ENCODE measurements at regions not wholly inside any gene's neighbourhood (a gene's known extent, or its start where the extent isn't known, plus 50 kb on each side); places are given as distances from the start of the nearest gene placed in this dataset.
"Not testable (repeated sequence)": the region's sequence is repeated elsewhere in the genome, so short reads cannot be mapped to it uniquely, and the experiment has no call there.

DNA sequence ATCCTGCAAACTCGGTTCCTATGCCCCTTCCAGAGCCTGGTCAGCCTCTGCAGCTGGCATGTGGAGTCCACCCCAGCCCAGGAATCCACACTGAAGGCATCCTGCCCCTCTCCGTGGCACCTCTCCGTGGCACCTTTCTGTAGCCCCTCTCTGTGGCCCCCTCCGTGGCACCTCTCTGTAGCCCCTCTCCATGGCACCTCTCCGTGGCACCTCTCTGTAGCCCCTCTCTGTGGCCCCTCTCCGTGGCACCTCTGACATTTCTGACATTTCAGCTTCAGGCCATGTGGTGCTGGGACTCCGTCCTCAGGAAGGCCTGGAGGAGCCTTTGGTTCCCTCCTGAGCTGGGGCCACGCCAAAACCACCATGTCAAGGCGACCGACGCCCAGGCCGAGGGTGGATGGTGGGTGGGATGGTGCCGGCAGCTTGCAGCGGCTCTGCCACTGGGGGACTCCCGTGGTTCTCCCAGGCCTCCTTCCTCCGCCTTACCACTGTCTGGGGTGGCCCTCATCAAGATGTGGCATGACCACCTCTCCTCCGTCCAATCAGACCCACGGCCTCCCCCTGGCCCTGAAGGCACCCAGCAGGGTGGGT is 1518.5 kb downstream of the BRD1 start:
- no peak for DNase-seq

DNA sequence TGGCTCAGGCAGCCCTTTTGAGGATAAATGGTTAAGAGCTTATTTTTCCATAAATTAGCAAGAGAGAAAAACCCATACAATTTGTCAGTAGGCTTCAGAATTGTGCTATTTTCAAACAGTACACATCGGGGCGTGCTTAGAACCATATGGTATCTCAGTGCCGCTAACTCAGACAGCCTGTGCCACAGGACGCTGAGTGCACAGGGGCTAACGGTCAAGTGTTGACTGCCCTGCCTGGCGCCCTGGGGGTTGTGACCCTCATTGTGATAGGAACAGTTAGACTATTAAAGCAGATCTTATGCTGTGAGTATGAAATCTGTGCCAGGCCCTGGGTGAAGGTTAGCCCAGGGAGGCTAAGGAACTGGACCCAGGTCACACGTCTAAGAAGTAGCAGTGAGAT is 1519.7 kb downstream of the BRD1 start:
- DNase-seq = no peak

DNA sequence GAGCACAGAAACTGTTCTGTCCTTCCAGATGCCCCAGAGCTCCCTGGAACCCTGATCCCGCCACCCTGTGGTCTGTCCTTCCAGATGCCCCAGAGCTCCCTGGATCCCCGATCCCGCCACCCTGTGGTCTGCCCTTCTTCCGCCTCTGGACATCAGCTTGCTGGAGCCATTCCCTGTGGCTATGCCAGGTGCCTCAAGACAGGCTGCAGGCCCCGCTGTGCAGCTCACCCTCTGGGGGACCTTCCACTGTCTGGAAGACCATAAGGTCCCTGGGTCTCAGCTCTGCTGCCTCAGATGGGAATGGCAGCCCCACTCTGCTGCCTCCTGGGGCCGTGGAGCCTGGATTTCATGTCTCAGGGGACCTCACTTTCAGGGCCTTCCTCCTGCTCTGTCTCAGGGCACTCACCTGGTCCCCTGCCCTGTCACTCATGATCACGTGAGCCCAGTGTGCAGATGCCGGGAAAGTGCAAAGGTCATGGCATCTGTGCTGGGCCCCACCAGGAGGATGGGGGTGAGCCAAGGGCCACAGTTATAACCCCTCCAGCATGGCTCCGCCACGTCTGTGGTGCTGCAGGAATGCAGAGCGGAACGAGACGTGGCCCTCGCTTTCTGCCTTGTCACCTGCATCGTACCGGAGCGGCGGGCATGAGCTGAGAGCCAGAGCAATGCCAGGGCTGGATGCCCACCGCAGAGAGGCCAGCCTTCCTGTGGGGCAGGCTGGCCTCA is 1520.7 kb downstream of the BRD1 start:
- no peak for DNase-seq

DNA sequence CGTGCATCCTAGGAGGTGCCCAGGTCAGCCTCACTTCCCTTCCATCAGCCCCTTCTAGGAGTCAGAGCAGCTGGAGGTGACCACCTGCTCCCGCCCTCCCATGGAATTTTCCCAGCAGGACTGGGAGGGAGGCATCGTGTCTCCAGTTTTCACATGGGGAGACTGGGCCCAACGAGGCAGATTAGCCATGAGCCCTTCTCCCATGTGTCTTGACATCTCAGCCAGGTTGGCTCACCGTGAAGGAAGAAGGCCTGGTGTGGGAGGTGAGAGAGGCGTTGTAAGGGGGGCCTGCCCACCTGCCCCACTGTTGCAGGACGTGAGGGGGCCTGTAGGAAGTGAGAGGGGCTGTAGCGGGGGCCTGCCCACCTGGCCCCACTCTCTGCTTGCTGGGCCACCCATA is 1521.4 kb downstream of the BRD1 start:
- DNase-seq = no peak

DNA sequence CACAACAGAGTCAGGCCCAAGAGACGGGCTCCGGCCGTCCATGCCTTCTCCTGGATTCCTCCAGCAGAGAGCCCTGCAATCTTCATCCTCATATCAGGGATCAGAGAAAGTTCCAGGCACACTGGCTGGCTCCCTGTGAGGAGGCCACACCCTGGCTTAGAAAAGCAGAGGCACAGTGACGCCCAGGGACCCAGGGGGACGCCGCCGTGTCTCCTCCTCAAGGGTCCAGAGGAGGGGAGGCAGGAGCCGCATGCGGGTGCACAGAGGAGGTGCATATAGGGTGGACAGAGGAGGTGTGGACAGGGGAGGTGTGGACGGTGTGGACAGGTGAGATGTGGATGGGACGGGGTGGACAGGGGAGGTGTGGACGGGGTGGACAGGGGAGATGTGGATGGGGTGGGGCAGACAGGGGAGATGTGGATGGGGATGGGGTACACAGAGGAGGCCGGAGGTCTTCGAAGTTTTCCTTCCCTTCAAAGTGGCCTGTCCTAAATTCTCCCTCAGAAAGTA is 1521.9 kb downstream of the BRD1 start:
- DNase-seq = no peak

DNA sequence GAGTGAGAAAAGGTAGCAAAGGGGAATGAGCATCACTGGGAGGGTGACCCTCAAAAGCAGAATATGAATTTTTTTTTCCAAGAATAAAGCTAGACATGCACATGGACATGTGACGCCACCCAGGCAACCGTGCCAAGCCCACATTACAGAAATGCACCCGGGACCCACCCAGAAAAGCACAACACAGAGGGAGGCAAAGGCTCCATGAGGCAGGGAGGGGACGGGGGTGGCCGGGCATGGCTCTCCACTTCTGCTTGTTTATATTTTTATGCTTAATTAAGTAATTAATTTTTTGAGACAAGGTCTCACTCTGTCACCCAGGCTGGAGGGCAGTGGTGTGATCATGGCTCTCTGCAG is 1524.3 kb downstream of the BRD1 start:
- no peak for DNase-seq

DNA sequence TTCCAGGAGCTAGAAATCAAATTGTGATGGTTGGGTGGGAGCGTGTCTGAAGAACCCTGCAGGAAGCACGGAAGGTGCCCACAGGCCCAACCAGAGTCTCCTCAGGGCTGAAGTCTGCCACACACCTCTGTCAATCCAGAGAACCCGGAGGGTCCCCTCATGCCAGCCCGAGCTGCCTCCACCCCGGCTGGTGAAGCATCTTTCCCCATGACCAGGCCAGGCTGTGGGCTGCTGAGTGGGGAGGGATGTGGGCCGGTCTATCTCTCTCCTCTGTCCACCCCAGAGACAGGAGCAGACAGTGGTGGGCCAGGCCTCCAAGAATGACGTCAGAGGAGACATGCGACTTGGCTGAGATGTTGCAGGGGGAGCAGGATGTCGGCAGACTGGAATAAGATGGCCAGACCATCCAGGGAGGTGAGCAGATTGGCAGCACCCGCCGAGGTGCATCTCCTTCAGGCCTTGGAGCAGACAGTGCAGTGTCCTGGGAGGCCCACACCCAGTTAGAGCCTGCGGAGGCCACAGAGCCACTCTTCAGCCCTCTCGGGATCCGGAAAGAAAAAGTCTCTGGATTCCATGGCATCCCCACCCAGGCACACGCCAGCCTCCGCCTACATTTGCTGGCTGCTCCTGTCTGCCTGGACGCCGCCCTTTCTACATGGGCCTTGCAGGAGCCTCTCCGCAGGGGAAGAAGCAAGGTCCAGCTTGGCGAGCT is 1524.9 kb downstream of the BRD1 start:
- DNase-seq = no peak

DNA sequence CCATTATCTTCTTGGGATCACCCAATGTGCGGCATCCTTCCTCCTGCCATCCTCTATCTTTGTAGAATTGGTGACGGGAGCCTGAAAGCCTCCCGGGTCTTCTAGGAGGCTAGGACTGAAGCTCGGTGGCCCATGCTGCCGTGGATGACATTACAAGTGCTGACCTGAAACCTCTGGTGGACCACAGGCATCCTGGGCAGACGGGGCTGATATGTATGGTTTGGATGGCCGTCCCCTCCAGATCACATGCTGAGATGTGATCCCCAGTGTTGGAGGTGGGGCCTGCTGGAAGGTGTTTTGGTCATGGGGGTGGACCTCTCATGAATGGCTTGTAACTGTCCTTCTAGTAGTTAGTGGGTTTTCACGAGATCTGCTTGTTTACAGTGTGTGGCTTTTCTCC is 1525.8 kb downstream of the BRD1 start:
- no peak for DNase-seq

DNA sequence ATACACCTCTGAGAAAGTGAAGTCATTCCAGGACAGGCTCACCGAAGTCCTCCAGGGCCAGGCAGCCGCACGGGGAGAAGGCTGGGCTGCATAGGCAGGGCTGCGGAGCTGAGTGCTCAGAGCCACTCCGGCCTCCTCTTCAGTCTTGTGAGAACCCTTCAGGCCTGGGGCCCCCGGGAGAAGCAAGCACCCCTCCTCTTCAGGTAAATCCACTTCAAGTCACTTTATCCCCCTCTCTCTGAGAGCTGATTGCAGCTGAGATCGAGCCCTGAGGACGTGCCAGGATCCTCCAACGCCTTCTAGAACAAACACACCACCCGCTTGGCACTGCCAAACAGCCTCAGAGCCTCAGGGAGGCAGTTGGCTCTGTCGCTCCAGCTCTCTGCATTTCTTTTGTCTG is 1526.3 kb downstream of the BRD1 start:
- no peak for DNase-seq

DNA sequence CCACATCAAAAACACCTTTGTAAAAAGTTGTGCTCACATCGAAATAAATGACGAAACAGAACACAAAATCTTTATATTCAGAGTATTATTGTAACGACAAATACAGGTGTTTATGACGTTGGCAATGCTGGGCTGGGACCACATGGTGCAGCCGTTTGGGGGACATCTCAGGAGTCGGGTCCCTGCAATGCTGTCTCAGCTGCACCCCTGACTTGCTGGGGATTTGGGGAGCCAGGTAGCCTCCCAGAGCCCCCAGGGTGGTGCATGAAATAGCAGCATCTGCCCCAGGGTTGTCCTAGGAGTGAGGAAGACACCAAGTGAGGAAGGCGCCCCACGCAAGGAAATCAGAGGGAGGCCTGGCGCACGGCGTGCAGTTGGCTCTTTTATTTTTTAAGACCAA is 1526.8 kb downstream of the BRD1 start:
- DNase-seq = no peak

DNA sequence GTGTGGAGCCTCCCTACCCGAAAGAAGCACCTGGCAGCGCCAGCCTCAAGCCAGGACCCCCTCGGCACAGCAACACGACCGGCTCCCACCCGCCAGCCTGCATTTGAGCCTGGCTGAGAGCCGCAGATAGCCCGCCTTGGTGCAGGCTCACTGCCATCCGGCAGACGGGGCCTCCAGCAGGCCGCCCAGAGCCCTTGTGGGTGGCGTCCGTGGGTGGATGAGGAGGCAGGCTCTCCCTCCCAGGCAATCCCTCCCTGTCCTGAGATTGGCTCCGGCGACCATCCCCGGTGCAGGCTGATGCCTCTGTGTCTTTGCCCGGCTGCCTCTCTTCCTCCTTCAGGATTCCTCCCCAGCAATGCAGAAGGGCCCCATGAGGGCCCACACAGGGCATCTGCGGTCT is 1527.9 kb downstream of the BRD1 start:
- no peak for DNase-seq

DNA sequence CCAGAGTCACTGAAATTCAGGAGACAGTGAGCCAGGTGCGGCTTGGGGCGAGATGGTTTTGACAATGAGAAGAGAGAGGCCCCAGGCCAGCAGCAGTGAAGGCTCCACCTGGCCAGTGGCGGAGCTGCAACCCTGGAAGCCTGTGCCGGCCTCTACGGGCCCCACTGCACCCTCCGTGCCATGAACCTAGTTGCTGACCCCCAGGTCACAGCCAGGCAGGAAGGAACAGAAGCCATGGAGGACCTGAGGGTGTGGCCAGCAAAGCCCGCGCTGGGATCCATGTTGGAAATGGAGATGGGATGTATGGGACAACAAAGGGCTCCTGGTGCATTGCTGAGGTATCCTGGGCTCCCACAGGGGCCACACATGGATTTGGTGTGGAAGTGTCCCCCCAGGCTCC is 1528.5 kb downstream of the BRD1 start:
- no peak for DNase-seq

DNA sequence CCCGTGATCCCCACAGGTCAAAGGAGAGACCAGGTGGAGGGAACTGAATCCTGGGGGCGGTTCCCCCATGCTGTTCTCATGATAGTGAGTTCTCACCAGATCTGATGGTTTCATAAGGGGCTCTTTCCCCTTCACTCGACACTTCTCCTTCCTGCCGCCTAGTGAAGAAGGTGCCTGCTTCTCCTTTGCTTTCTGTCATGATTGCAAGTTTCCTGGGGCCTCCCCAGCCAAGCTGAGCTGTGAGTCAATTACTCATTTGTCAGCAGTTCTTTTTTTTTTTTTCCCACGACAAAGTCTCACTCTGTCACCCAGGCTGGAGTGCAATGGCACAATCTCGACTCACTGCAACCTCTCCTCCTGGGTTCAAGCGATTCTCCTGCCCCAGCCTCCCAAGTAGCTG is 1530.4 kb downstream of the BRD1 start:
- DNase-seq = no peak

DNA sequence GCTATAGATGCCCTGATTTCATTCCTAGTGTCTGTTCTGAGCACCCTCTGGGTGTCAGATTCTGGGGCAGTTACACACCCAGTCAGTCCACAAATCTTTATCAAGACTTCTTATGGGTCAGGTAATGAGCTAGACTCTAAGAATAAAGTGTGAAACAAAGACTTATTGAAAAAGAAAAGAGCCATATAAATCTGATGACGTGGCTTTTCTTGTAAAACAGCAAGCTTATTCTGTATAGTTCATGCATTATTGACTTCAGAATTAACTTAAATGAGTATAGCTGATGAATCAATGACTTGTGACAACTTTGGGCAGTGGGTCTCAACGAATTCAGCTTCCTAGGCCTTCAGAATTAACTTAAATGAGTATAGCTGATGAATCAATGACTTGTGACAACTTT is 1527.5 kb downstream of the TBC1D22A start:
- not testable (repeated sequence) for DNase-seq

DNA sequence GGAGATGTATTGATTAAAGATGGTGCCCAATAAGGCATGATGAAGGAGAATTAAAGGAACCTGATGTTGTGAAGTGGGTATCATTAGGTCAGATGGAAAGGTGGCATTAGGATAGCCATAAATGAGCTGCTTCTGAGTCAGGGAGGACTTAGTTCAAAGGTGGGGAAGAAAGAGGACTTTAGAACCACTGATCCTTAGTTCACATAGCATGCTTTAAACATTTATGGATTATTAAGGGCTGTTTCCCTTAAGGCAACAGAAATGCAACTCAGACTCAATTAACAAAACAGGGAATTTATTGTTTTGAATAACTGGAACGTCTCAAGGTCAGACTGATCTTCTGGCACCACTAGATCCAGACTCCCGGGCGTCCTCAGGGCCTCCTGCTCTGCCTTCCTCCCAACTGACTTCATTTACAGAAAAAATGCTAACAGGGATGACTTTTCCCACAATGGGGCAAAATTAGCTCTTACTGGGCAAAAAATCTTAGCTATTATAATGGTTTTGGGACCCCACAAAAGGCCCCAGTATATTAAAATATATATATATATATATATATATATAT is 1526.0 kb downstream of the TBC1D22A start:
- DNase-seq = no peak

DNA sequence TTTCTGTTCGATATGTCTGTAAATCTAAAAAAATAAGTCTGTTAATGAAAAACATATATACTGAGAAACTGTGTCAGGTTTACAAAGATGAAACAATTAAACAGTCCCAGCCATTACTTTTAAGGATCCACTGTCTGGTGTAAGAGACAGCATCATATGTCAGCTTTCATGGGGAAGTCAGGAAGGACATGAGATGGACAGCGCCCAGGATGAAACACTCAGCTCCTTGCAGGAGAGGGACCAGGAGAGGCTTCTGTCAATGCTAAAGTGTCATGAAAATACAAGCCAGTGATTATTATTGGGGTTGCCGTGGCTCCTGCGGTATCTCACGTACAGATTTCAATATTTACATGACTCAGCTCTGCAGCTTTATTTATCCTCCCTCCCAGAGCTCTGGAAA is 1524.6 kb downstream of the TBC1D22A start:
- DNase-seq = no peak

DNA sequence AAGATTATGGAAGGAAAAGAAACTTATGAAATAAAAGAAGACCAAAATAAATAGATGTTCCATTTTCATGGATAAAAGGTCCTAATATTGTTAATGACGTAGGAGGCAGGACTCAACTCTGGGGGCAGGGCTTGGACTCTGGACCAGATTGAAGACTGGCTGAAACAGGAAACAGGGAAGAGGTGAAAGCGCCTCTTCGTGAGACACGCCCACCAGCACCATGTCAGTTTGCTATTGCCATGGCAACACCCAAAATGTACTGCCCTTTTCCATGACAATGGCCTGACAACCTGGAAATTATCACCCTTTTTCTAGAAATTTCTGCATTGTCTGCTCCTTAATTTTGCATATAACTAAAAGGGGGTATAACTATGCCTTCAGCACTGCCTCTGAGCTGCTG is 1522.2 kb downstream of the TBC1D22A start:
- no peak for DNase-seq

DNA sequence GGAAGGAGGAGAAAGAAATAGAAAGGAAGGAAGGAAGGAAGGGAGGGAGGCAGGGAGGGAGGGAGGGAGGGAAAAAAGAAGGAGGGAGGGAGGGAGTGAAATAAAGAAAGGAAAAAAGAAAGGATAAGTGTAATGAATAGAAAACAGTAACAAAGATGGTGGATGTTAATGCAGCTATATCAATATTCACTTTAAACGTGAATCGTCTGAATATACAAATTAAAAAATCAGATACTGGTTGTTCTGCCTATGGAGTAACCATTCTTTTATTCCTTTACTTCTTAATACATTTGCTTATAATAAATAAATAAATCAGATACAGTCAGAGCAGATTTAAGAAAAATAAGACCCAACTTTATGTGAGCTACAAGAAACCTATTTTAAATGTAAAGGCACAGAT is 1520.4 kb downstream of the TBC1D22A start:
- DNase-seq = no peak

DNA sequence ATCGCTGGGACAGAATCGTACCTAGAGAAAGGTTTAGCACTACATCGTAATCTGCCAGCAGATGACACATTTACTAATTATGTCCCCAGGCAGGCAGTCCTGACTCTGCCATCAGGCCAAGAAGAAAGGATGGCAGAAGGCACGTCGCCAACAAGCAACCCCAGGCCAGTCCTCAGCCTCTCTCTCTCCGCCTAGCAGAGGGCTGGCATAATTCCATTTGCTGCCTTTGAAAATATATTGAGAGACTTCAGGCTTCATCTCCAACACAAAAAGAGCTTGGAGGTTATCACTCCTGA is 1517.0 kb downstream of the TBC1D22A start:
- no peak for DNase-seq

DNA sequence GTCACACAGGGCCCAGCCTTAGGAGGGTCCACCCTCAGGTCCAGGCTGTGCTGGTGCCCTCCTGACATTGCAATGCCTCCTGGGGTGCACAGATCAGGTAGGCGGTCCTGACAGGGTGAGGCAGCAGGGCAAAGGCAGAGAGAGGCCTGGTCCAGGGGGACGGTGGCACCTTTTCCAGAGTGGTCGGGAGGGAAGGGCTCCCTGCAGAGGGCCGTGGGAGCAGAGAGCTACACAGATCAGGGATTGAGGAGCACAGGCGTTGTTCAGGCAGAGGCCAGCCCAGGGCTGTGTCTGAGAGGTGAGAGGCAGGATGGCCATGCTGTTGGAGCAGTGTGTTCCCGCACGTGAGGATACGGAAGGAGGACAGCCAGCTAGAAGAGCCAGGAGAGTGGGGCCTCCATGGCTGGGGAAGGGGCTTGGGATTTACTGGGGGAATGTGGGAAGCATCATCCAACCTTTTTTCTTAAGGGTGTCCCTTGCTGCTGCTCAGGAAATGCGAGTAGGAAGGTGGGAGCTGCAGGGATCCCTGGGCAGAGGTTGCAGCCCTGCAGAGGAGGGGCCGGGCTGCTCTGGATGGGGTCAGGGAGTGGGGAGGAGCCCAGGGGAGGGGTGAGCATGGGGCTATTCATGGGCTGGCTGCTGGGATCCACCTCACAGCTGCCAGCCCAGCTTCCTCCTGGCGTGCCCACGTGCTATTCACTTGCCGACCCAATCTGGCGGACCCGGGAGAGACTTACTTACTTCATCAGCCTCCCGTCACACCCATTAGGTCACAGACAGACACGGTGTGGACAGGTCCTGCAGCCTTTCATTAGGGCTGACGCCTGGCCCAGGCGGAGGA is 1516.4 kb downstream of the TBC1D22A start:
- DNase-seq = no peak

DNA sequence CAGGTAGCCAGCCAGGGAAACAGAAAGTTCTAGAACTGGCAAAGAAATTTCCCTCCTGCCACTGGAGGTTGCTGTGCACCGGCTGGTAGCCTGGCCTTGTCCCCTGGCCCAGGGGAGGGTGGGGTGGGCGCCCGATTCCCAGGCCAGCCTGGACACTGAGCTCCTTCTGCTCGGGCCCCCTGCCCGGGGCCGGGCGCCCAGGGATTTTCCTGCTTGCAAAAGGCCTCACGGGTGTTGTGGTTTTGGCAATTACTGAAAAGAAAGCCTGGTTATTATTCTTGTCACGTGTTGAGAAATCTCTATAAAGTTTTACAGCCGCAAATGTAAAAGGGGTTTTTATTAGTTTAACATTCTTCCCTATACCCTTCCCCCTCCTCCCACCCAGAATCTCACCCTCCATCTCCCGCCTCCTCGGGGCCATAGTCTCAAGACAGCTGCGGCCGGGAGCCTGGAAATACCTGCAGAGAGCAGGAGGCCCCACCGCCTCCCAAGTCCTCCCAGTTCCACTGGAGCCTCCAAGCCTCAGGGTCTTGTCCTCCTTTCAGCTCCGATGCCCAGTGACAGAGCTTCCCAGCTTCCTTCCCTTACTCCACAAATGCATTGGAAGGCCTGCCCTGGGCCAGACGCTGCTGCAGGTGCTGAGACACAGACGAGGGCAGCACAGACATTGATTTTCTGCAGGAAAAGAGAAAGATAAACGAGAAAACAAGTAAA is 1515.6 kb downstream of the TBC1D22A start:
- DNase-seq = no peak

Data from CD4-positive, alpha-beta T cell treated with Interleukin-17A for 4 hours (primary cell).